ENCODE measurements at regions not wholly inside any gene's neighbourhood (a gene's known extent, or its start where the extent isn't known, plus 50 kb on each side); places are given as distances from the start of the nearest gene placed in this dataset.

DNA sequence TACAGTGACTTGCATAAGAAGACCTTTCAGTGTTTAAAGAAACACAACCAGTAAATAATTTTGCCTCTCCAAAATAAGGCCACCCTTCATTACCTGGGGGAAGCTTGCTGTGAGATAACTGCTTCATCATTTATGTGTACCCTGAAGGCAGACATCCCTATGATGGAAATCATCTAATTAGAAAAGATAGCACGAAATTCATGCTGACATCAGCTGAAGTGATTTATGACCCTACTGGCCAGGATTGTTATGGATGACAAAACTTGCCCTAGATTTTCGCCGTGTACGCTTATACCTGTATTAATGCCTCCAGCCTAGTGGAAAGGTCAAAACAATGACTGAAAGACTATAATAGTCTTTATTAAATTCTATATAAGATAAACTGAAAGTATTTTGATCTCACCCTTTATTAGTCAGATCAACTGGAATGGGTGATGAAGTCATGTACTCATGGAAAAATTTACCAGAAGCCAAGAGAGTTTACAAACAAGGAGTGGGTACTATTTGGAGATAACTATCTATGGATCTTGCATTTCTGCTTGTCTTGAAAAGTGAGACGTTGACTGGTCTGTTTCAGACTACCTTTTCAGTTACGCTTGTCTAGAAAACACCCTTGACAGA is 114.2 kb downstream of the PPP1R3A start:
- no peaks in the 10 kb centered on the region for H3K4me1 ChIP-seq
- no peaks in the 10 kb centered on the region for H3K27me3 ChIP-seq
- TF ChIP-seq, protein P1, sequence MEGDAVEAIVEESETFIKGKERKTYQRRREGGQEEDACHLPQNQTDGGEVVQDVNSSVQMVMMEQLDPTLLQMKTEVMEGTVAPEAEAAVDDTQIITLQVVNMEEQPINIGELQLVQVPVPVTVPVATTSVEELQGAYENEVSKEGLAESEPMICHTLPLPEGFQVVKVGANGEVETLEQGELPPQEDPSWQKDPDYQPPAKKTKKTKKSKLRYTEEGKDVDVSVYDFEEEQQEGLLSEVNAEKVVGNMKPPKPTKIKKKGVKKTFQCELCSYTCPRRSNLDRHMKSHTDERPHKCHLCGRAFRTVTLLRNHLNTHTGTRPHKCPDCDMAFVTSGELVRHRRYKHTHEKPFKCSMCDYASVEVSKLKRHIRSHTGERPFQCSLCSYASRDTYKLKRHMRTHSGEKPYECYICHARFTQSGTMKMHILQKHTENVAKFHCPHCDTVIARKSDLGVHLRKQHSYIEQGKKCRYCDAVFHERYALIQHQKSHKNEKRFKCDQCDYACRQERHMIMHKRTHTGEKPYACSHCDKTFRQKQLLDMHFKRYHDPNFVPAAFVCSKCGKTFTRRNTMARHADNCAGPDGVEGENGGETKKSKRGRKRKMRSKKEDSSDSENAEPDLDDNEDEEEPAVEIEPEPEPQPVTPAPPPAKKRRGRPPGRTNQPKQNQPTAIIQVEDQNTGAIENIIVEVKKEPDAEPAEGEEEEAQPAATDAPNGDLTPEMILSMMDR (IDR thresholded peaks at IDR 0.05), result no peak
- TF ChIP-seq POLR2AphosphoS5 (IDR thresholded peaks at IDR 0.05) (no peak), POLR2A (IDR thresholded peaks at IDR 0.05) (no peak)
- no peak for DNase-seq (ENCODE audit: low spot score in 2 of 2)
- H3K36me3 ChIP-seq, result no peaks in the 10 kb centered on the region
- no peaks in the 10 kb centered on the region for H3K9me3 ChIP-seq
- H3K27ac ChIP-seq, result no peak overlapping the region
- H3K4me3 ChIP-seq, result no peak overlapping the region
- intact Hi-C loops (cut with DNase I; ENCODE audit: low total_unique reads), result no loop called here

DNA sequence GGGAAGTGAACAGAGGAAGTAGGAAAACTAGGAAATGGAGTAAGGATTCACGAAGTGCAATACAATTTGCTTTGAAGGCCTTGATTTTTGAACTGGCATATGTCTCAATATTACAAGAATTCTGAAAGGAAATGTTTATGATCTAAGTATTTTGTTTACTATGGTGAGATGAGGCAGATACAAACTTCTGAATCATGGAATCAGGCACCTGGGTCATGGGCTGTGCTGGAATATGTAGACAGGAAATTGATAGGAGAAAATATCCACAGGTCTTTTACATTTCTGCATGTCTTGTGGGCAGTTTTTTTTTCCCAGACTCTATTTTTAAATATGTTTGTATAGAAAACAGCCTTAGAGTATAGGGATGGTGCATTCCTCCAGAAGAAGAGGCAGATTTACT is 117.1 kb downstream of the PPP1R3A start:
- H3K4me3 ChIP-seq, result no peak overlapping the region
- H3K36me3 ChIP-seq, result no peaks in the 10 kb centered on the region
- H3K27ac ChIP-seq, result no peak overlapping the region

DNA sequence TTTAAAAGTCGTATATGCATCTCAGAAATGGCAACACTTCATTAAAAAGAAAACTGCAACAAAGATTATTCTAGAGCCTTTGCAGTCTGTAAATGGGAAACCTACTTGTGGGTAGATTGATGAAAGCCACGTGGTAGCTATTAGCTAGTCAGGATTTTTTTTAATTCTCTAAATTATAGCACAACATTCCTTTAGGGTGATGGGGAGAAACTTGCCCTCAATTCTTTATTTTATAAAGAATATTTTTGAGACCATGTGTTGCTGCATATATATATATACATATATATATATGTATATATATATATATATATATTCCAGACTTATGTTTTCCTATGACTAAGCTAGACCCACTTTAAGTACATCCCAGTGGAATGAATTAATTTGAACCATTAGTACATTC is 118.0 kb downstream of the PPP1R3A start:
- no peaks in the 10 kb centered on the region for H3K4me1 ChIP-seq
- no peaks in the 10 kb centered on the region for H3K27me3 ChIP-seq
- intact Hi-C loops (cut with DNase I; ENCODE audit: low total_unique reads), result no loop called here
- TF ChIP-seq, protein P1 (IDR thresholded peaks at IDR 0.05), result no peak
- TF ChIP-seq POLR2AphosphoS5 (IDR thresholded peaks at IDR 0.05) (no peak), POLR2A (IDR thresholded peaks at IDR 0.05) (no peak)
- H3K36me3 ChIP-seq, result no peaks in the 10 kb centered on the region
- no peak overlapping the region for H3K4me3 ChIP-seq
- H3K27ac ChIP-seq, result no peak overlapping the region
- no peak for DNase-seq (ENCODE audit: low spot score in 2 of 2)
- H3K9me3 ChIP-seq, result no peaks in the 10 kb centered on the region

More for the DNA sequence above, 117.1 kb downstream of the PPP1R3A start:
- no peaks in the 10 kb centered on the region for H3K27me3 ChIP-seq
- H3K4me1 ChIP-seq, result no peaks in the 10 kb centered on the region
- TF ChIP-seq POLR2AphosphoS5 (IDR thresholded peaks at IDR 0.05), result no peak
- TF ChIP-seq POLR2A (IDR thresholded peaks at IDR 0.05), result no peak
- TF ChIP-seq, protein P1 (IDR thresholded peaks at IDR 0.05), result no peak
- H3K9me3 ChIP-seq, result no peaks in the 10 kb centered on the region
- intact Hi-C loops (cut with DNase I; ENCODE audit: low total_unique reads), result no loop called here
- DNase-seq (ENCODE audit: low spot score in 2 of 2), result no peak

DNA sequence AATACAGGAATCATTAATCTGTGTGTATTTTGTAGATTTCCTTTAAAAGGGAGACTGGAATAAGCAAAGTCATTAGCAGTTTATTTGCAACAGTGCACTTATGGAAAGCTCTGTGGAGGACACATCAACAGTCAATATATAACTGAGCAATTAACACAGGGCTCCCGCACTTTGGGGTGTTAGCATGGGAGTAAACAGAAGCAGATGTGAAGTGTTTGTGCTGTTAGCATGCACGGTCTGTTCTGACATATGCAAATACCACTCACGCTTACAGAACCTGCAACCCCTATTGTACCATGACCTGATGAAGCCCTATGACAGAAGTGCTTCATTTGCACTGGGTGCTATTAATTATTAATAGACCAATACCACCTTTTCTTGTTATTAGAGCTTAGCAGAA is 118.9 kb downstream of the PPP1R3A start:
- no peaks in the 10 kb centered on the region for H3K9me3 ChIP-seq
- no peak for TF ChIP-seq POLR2AphosphoS5 (IDR thresholded peaks at IDR 0.05)
- TF ChIP-seq, protein P1 (IDR thresholded peaks at IDR 0.05), result no peak
- TF ChIP-seq POLR2A (IDR thresholded peaks at IDR 0.05), result no peak
- no peak overlapping the region for H3K4me3 ChIP-seq
- H3K27ac ChIP-seq, result no peak overlapping the region
- intact Hi-C loops (cut with DNase I; ENCODE audit: low total_unique reads), result no loop called here
- H3K36me3 ChIP-seq, result no peaks in the 10 kb centered on the region
- no peak for DNase-seq (ENCODE audit: low spot score in 2 of 2)
- no peaks in the 10 kb centered on the region for H3K4me1 ChIP-seq
- no peaks in the 10 kb centered on the region for H3K27me3 ChIP-seq

DNA sequence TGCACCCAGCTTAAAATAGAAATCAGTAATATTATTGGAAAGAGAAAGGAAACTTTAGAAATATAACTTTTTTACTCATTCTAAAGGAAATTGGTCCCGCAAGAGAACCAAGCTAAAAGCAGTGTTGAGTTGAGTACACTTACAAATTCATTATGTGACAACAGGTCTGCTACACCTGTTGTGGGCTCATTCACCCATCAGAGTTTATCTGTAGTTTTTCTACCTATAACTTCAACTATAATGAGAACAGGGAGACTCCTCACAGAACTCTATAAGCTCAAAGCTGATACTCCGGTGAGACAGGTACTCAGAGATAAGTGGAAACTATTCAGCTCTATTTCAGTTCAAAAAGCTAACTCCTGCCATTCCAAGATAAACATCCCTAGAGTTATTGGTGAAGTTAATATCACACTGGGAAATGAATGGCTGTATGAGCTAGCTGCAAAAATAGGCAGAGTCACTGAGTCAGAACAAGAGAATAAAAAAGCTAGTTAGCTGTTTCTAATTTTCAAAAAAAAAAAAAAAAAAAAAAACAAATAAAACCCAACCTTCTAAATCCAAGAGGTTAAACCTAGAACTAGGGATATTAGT is 121.3 kb downstream of the PPP1R3A start:
- Histone ChIP-seq H3K27me3 (no peaks in the 10 kb centered on the region), H3K27ac (no peak overlapping the region), H3K36me3 (no peaks in the 10 kb centered on the region), H3K9me3 (no peaks in the 10 kb centered on the region), H3K4me1 (no peaks in the 10 kb centered on the region), H3K4me3 (no peak overlapping the region)
- TF ChIP-seq POLR2AphosphoS5 (IDR thresholded peaks at IDR 0.05) (no peak), POLR2A (IDR thresholded peaks at IDR 0.05) (no peak)
- TF ChIP-seq, protein P1 (IDR thresholded peaks at IDR 0.05), result no peak
- no peak for DNase-seq (ENCODE audit: low spot score in 2 of 2)
- intact Hi-C loops (cut with DNase I; ENCODE audit: low total_unique reads), result no loop called here

Data from breast epithelium (tissue), 4 donors.